Upper lobe of left lung (tissue), 4 donors: ENCODE measurements at regions not wholly inside any gene's neighbourhood (a gene's known extent, or its start where the extent isn't known, plus 50 kb on each side); places are given as distances from the start of the nearest gene placed in this dataset.

Experiments used
- CTCF ChIP-seq, 6 experiments: fragments of 450-650 bp in 4 of 6; fragments of 200-600 bp in 2 of 6; sonication (generic) in 2 of 6; IDR thresholded peaks; one replicate each; pipeline ENCODE4 v1.5.1; 2016 to 2019; ENCODE audit warnings: antibody characterized with exemption in 6 of 6
- EP300 ChIP-seq, 4 donors: sonication (generic); formaldehyde crosslinking; IDR thresholded peaks; one replicate each; pipeline ENCODE4 v1.5.1; 2017; ENCODE audit warnings: antibody characterized with exemption in 4 of 4, control low read depth in 2 of 4
- POLR2A ChIP-seq, 4 donors: fragments of 450-650 bp; IDR thresholded peaks; one replicate each; pipeline ENCODE4 v1.5.1; 2016 to 2017; ENCODE audit warnings: antibody characterized with exemption in 4 of 4, mild to moderate bottlenecking in 2 of 4

GRCh38 chr4:183766140-183766539 is 107.0 kb downstream of the TRAPPC11 start:
- TF ChIP-seq POLR2A (IDR thresholded peaks at IDR 0.05) (no peak), CTCF (IDR thresholded peaks at IDR 0.05) (no peak), EP300 (IDR thresholded peaks at IDR 0.05) (no peak)
